GM10266 (cell line): ENCODE measurements at regions not wholly inside any gene's neighbourhood (a gene's known extent, or its start where the extent isn't known, plus 50 kb on each side); places are given as distances from the start of the nearest gene placed in this dataset.

Experiments
- DNase-seq: peaks from one replicate; pipeline ENCODE4 v3.0.0; 2012; ENCODE audit errors: extremely low spot score
- TF ChIP-seq, protein P1 (sequence below): IDR thresholded peaks from 2 replicates; pipeline ENCODE4 v1.5.1; 2012; ENCODE audit warnings: mild to moderate bottlenecking, low read depth; ENCODE audit not compliant: control insufficient read depth, insufficient read depth; ENCODE audit errors: missing control alignments

DNA sequence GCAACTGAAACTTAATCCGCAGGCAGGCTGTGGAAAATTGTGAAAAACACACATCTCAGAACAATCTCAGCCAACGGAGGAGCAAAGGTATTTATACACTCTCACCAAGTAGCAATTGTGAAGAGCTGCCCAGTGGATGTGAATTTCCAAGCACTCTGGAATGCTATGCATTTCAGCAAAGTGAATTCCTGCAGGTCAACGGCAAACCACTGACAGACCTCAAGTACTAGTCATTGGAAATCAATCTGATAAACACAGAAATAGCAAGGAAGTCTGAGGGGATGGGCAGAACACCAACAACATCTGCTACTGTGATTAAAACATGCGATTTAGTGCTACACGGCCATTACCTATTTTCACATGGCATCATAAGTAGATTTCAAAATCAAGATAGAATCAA is 429.1 kb downstream of the HTR1B start:
- no peak for DNase-seq
- TF ChIP-seq, protein P1, sequence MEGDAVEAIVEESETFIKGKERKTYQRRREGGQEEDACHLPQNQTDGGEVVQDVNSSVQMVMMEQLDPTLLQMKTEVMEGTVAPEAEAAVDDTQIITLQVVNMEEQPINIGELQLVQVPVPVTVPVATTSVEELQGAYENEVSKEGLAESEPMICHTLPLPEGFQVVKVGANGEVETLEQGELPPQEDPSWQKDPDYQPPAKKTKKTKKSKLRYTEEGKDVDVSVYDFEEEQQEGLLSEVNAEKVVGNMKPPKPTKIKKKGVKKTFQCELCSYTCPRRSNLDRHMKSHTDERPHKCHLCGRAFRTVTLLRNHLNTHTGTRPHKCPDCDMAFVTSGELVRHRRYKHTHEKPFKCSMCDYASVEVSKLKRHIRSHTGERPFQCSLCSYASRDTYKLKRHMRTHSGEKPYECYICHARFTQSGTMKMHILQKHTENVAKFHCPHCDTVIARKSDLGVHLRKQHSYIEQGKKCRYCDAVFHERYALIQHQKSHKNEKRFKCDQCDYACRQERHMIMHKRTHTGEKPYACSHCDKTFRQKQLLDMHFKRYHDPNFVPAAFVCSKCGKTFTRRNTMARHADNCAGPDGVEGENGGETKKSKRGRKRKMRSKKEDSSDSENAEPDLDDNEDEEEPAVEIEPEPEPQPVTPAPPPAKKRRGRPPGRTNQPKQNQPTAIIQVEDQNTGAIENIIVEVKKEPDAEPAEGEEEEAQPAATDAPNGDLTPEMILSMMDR: no peak

DNA sequence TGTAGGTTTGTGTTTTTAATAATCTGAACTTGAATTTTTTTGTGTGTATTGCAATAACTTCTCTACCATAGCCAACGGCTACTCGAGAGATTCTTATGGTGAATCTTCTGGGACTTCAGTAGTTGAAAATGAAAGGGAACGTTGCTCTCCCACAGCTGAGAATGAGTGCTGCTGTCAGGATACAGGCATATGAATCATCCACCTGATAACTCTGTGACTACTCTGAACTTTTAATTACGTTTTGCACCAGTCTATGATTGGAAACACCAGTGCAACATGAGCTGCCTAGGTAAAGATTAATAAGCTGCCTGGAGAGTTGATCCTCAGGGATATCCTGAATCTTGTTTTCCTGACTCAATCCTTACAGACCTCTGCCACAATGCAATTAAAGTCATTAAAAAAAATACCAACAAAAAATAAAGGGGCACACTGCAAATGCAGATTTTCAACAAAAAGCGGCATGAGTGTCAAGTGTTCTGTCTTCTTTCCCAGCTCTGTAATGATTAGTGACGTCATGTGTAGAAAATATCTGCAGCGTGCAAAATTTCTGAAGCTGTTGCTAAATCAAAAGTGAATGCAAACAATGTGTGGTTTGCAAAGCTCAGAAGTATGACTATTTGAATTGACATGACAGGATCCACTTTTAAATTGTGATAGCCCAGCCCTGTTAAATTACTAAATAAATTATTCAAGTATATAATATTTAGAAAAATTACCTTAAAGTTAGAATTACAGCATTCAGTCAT is 432.2 kb downstream of the HTR1B start:
- DNase-seq: no peak
- TF ChIP-seq, protein P1: no peak

DNA sequence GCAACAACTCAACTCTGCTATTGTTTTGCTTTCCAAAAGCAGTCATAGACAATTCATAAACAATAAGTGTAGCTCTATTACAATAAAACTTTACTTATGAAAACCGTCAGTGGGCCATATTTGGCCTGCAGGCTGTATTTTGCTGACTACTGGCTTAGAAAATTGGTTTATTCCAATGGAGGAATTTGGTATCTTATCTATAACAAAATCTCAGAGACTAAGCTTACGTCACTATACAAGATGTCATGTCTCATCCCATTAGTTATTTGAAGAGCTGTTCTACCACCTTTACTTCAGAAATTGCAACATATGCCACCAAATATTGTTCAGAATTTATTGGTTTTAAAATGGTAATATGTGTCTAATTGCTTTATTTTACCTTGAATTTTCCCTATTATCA is 436.9 kb downstream of the HTR1B start:
- no peak for DNase-seq
- TF ChIP-seq, protein P1: no peak

DNA sequence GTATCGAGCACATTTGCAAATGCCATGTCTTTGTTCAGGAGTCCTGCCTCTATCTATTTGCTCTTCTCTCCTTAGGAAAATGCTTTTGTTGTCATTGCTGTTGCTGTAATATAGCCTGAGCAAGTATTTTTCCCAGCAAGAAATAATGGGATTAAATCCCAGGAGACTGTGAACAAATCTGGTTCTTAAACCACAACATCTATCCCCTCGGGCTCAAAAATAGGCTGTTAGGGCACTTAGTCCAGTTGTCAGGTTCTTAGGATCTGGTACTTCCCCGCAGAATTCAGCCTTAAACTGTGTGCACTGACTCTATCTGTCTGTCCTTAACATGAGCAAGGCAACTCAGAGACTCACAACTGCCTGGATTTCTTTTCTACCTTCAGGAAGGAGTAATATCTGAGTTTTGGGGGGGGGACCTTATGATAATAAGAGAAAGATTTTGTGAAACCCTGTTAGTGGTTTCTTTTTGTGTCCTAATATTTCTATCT is 437.5 kb downstream of the HTR1B start:
- no peak for DNase-seq
- TF ChIP-seq, protein P1: no peak

DNA sequence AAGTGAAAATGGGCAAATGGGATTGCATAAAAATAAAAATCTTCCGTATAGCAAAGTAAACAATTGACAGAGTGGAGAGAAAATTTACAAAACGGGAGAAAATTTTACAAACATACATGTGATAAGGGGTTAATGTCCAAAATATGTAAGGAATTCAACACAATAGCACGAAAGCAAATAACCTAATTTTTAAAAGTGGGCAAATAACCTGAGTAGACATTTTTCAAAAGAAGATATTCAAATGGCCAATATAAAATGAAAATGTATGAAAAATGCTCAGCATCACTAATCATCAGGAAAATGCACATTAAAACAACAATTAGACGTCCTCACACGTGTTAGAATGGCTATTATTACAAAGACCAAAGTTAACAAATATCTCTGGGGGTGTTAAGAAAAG is 441.5 kb downstream of the HTR1B start:
- TF ChIP-seq, protein P1: no peak
- no peak for DNase-seq

DNA sequence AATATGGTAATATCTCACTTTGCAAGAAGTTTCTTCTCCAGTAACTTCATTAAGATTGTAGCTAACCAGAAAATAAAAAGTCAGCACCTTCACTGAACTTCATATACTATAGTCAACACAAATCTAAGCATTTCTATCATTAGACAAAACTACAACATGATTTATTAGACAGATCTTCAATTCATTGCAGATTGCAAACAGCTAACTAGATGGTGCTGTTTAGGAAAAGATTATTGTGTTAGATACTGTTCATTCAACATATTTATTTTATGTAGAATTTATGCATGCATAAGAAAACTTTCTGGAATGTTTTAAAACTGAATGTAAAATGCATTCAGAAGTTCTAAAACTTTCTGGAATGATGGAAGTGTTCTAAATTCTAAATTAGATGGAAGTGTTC is 442.1 kb downstream of the HTR1B start:
- TF ChIP-seq, protein P1: no peak
- DNase-seq: no peak

DNA sequence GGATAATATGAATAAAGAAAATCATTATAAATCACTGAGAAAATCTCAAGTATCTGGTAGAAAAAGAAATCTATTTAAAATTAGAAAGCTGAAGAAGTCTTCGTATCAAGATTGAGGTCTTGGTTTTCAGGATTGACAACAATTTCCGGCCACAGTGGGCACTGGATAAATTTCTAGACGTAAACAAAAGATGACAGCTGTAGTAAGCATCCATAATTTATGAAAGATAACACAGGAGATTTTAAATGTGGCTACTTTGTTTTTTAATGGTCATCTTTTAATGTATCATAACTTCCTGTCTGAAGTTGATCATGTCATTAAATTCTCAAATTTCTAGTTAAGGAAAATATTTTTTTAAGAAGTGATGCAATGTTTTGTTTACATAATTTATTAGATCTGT is 444.2 kb downstream of the HTR1B start:
- TF ChIP-seq, protein P1: no peak
- no peak for DNase-seq
